BLaER1 (cell line): ENCODE measurements at regions not wholly inside any gene's neighbourhood (a gene's known extent, or its start where the extent isn't known, plus 50 kb on each side); places are given as distances from the start of the nearest gene placed in this dataset.
"Not testable (repeated sequence)": the region's sequence is repeated elsewhere in the genome, so short reads cannot be mapped to it uniquely, and the experiment has no call there.

Experiments used
- H3K27ac ChIP-seq: shearing (Covaris generic); formaldehyde crosslinking; 2 replicates; pipeline ENCODE4 v1.8.1; 2022
- H3K27me3 ChIP-seq: shearing (Covaris generic); formaldehyde crosslinking; 2 replicates; pipeline ENCODE4 v1.8.1; 2022
- H3K36me3 ChIP-seq: shearing (Covaris generic); formaldehyde crosslinking; 2 replicates; pipeline ENCODE4 v1.8.1; 2022
- H3K4me1 ChIP-seq: shearing (Covaris generic); formaldehyde crosslinking; 2 replicates; pipeline ENCODE4 v1.8.1; 2022
- H3K4me2 ChIP-seq: shearing (Covaris generic); formaldehyde crosslinking; 2 replicates; pipeline ENCODE4 v1.8.1; 2022
- H3K4me3 ChIP-seq: shearing (Covaris generic); formaldehyde crosslinking; 2 replicates; pipeline ENCODE4 v1.8.1; 2022
- H3K9ac ChIP-seq: shearing (Covaris generic); formaldehyde crosslinking; 2 replicates; pipeline ENCODE4 v1.8.1; 2022
- H3K9me3 ChIP-seq: shearing (Covaris generic); formaldehyde crosslinking; 2 replicates; pipeline ENCODE4 v1.8.1; 2022
- H4K20me1 ChIP-seq: shearing (Covaris generic); formaldehyde crosslinking; 2 replicates; pipeline ENCODE4 v1.8.1; 2022
- Cebpa-rat ChIP-seq: shearing (Covaris generic); IDR thresholded peaks from 2 replicates; pipeline ENCODE4 v1.8.1; 2022

GRCh38 chr3:21960033-21960432 is 209.0 kb upstream of the ZNF385D start:
- Histone ChIP-seq H3K36me3 (no peaks in the 10 kb centered on the region), H3K4me3 (no peak overlapping the region)

GRCh38 chr3:21962456-21962855 is 211.4 kb upstream of the ZNF385D start:
- Histone ChIP-seq H3K4me2 (no peak overlapping the region), H3K27me3 (no peaks in the 10 kb centered on the region), H3K36me3 (no peaks in the 10 kb centered on the region), H4K20me1 (no peaks in the 10 kb centered on the region), H3K9me3 (no peaks in the 10 kb centered on the region), H3K4me1 (peaks cover 7% of the 10 kb centered on the region; the same call in 1 of the 2 replicates), H3K9ac (no peak overlapping the region), H3K27ac (no peak overlapping the region), H3K4me3 (no peak overlapping the region)
- no peak for TF ChIP-seq Cebpa-rat

More at GRCh38 chr3:21960033-21960432, 209.0 kb upstream of the ZNF385D start:
- Histone ChIP-seq H3K9me3 (no peaks in the 10 kb centered on the region), H3K9ac (no peak overlapping the region), H3K27ac (no peak overlapping the region), H3K4me1 (peaks cover 7% of the 10 kb centered on the region; the same call in 1 of the 2 replicates), H3K4me2 (no peak overlapping the region), H3K27me3 (no peaks in the 10 kb centered on the region), H4K20me1 (no peaks in the 10 kb centered on the region)
- TF ChIP-seq Cebpa-rat, result no peak

GRCh38 chr3:21966457-21966856 is 215.4 kb upstream of the ZNF385D start:
- not testable (repeated sequence) for H3K9me3 ChIP-seq, H3K4me2 ChIP-seq, H3K27ac ChIP-seq, H4K20me1 ChIP-seq, H3K36me3 ChIP-seq, H3K4me3 ChIP-seq, H3K9ac ChIP-seq, H3K27me3 ChIP-seq, H3K4me1 ChIP-seq

- H3K27me3 ChIP-seq, result no peaks in the 10 kb centered on the region
- no peak overlapping the region for H3K9ac ChIP-seq
- no peaks in the 10 kb centered on the region for H4K20me1 ChIP-seq
- H3K27ac ChIP-seq, result no peak overlapping the region
- no peak overlapping the region for H3K4me2 ChIP-seq
- no peaks in the 10 kb centered on the region for H3K4me1 ChIP-seq
- H3K9me3 ChIP-seq, result no peaks in the 10 kb centered on the region
- TF ChIP-seq Cebpa-rat, result no peak
- no peak overlapping the region for H3K4me3 ChIP-seq
- H3K36me3 ChIP-seq, result no peaks in the 10 kb centered on the region
Observed at GRCh38 chr3:21979706-21980105, 228.7 kb upstream of the ZNF385D start.

- Histone ChIP-seq H3K27ac (no peak overlapping the region), H3K4me3 (no peak overlapping the region), H3K4me2 (no peak overlapping the region), H3K4me1 (no peaks in the 10 kb centered on the region), H3K27me3 (no peaks in the 10 kb centered on the region), H4K20me1 (no peaks in the 10 kb centered on the region), H3K9me3 (no peaks in the 10 kb centered on the region), H3K36me3 (no peaks in the 10 kb centered on the region), H3K9ac (no peak overlapping the region)
- no peak for TF ChIP-seq Cebpa-rat
Observed at GRCh38 chr3:21989341-21990042, 238.5 kb upstream of the ZNF385D start.

- Histone ChIP-seq H3K9me3 (no peaks in the 10 kb centered on the region), H3K4me2 (no peak overlapping the region), H3K9ac (no peak overlapping the region), H3K27me3 (no peaks in the 10 kb centered on the region), H3K36me3 (no peaks in the 10 kb centered on the region), H3K27ac (no peak overlapping the region), H4K20me1 (no peaks in the 10 kb centered on the region), H3K4me1 (no peaks in the 10 kb centered on the region), H3K4me3 (no peak overlapping the region)
- no peak for TF ChIP-seq Cebpa-rat
Observed at GRCh38 chr3:21991061-21991460, 240.1 kb upstream of the ZNF385D start.

GRCh38 chr3:21995079-21995607 is 244.1 kb upstream of the ZNF385D start:
- H3K9me3 ChIP-seq, result no peaks in the 10 kb centered on the region
- no peaks in the 10 kb centered on the region for H3K4me1 ChIP-seq
- no peaks in the 10 kb centered on the region for H3K36me3 ChIP-seq
- no peaks in the 10 kb centered on the region for H4K20me1 ChIP-seq
- H3K4me3 ChIP-seq, result no peak overlapping the region
- H3K9ac ChIP-seq, result no peak overlapping the region
- H3K27ac ChIP-seq, result no peak overlapping the region
- no peak overlapping the region for H3K4me2 ChIP-seq
- no peak for TF ChIP-seq Cebpa-rat
- no peaks in the 10 kb centered on the region for H3K27me3 ChIP-seq

- H3K9me3 ChIP-seq, result no peaks in the 10 kb centered on the region
- no peak for TF ChIP-seq Cebpa-rat
Observed at GRCh38 chr3:22007368-22007767, 256.4 kb upstream of the ZNF385D start.

GRCh38 chr3:22010997-22011396 is 260.0 kb upstream of the ZNF385D start:
- TF ChIP-seq Cebpa-rat, result no peak
- H4K20me1 ChIP-seq, result no peaks in the 10 kb centered on the region

More at GRCh38 chr3:22007368-22007767, 256.4 kb upstream of the ZNF385D start:
- no peaks in the 10 kb centered on the region for H3K4me1 ChIP-seq
- H4K20me1 ChIP-seq, result no peaks in the 10 kb centered on the region
- no peak overlapping the region for H3K27ac ChIP-seq
- no peak overlapping the region for H3K4me2 ChIP-seq
- no peak overlapping the region for H3K9ac ChIP-seq
- no peak overlapping the region for H3K4me3 ChIP-seq
- no peaks in the 10 kb centered on the region for H3K27me3 ChIP-seq
- no peaks in the 10 kb centered on the region for H3K36me3 ChIP-seq

GRCh38 chr3:22012471-22012870 is 261.5 kb upstream of the ZNF385D start:
- Histone ChIP-seq H3K4me3 (no peak overlapping the region), H3K27me3 (no peaks in the 10 kb centered on the region), H3K4me1 (no peaks in the 10 kb centered on the region), H4K20me1 (no peaks in the 10 kb centered on the region), H3K9me3 (no peaks in the 10 kb centered on the region), H3K36me3 (no peaks in the 10 kb centered on the region), H3K27ac (no peak overlapping the region), H3K9ac (no peak overlapping the region), H3K4me2 (no peak overlapping the region)
- no peak for TF ChIP-seq Cebpa-rat

More at GRCh38 chr3:22010997-22011396, 260.0 kb upstream of the ZNF385D start:
- H3K9ac ChIP-seq, result no peak overlapping the region
- H3K36me3 ChIP-seq, result no peaks in the 10 kb centered on the region
- no peak overlapping the region for H3K4me2 ChIP-seq
- H3K27me3 ChIP-seq, result no peaks in the 10 kb centered on the region
- no peak overlapping the region for H3K4me3 ChIP-seq
- no peaks in the 10 kb centered on the region for H3K4me1 ChIP-seq
- H3K9me3 ChIP-seq, result no peaks in the 10 kb centered on the region
- H3K27ac ChIP-seq, result no peak overlapping the region
